H9 (cell line): ENCODE measurements at regions not wholly inside any gene's neighbourhood (a gene's known extent, or its start where the extent isn't known, plus 50 kb on each side); places are given as distances from the start of the nearest gene placed in this dataset.

ENCODE experiments used
- DNase-seq: peaks from one replicate; pipeline ENCODE4 v3.0.0-alpha.2; 2017
- H2AFZ ChIP-seq: one replicate; pipeline ENCODE4 v1.6.1; 2013; ENCODE audit warnings: mild to moderate bottlenecking, low read length, control low read depth, moderate library complexity
- H2AK5ac ChIP-seq: 2 replicates; pipeline ENCODE4 v1.6.1; 2013; ENCODE audit warnings: low read length, control low read depth, mixed read lengths; ENCODE audit not compliant: insufficient read length
- H2BK120ac ChIP-seq: one replicate; pipeline ENCODE4 v1.6.1; 2013; ENCODE audit warnings: low read depth, mild to moderate bottlenecking, low read length, control low read depth, inconsistent platforms; ENCODE audit not compliant: poor library complexity, severe bottlenecking
- H2BK12ac ChIP-seq: 2 replicates; pipeline ENCODE4 v1.6.1; 2013; ENCODE audit warnings: low read length, control low read depth, mixed read lengths, low read depth; ENCODE audit not compliant: insufficient read length
- H2BK15ac ChIP-seq: 2 replicates; pipeline ENCODE4 v1.6.1; 2013; ENCODE audit warnings: low read depth, low read length, control low read depth
- H2BK20ac ChIP-seq: one replicate; pipeline ENCODE4 v1.6.1; 2013; ENCODE audit warnings: low read depth, mild to moderate bottlenecking, low read length, control low read depth, inconsistent platforms; ENCODE audit not compliant: poor library complexity, severe bottlenecking
- H2BK5ac ChIP-seq: 2 replicates; pipeline ENCODE4 v1.6.1; 2013; ENCODE audit warnings: low read length, control low read depth, mixed read lengths; ENCODE audit not compliant: insufficient read length
- H3K14ac ChIP-seq: 2 replicates; pipeline ENCODE4 v1.6.1; 2013; ENCODE audit warnings: low read length, control low read depth; ENCODE audit not compliant: insufficient read depth
- H3K18ac ChIP-seq: 2 replicates; pipeline ENCODE4 v1.6.1; 2013; ENCODE audit warnings: low read depth, mild to moderate bottlenecking, mixed read lengths, low read length, control low read depth; ENCODE audit not compliant: insufficient read length
- H3K23ac ChIP-seq: 2 replicates; pipeline ENCODE4 v1.6.1; 2013; ENCODE audit warnings: low read length, control low read depth, mixed read lengths, low read depth; ENCODE audit not compliant: insufficient read length
- H3K23me2 ChIP-seq: 2 replicates; pipeline ENCODE4 v1.6.1; 2013; ENCODE audit warnings: low read depth, mild to moderate bottlenecking, mixed read lengths, low read length, control low read depth; ENCODE audit not compliant: insufficient read length, poor library complexity, severe bottlenecking
- H3K27ac ChIP-seq: 2 replicates; pipeline ENCODE4 v1.5.1; 2013; ENCODE audit warnings: low read length, control low read depth, mixed read lengths, low read depth; ENCODE audit not compliant: insufficient read length
- H3K27me3 ChIP-seq: 2 replicates; pipeline ENCODE4 v1.6.1; 2013; ENCODE audit warnings: low read length, control low read depth, inconsistent platforms; ENCODE audit not compliant: insufficient read depth
- H3K4ac ChIP-seq: 2 replicates; pipeline ENCODE4 v1.6.1; 2013; ENCODE audit warnings: low read depth, mild to moderate bottlenecking, control low read depth, inconsistent platforms, low read length, moderate library complexity
- H3K4me1 ChIP-seq: 2 replicates; pipeline ENCODE4 v1.6.1; 2013; ENCODE audit warnings: low read length, control low read depth, inconsistent platforms; ENCODE audit not compliant: insufficient read depth
- H3K4me2 ChIP-seq: 2 replicates; pipeline ENCODE4 v1.6.1; 2013; ENCODE audit warnings: low read length, control low read depth, mixed read lengths; ENCODE audit not compliant: insufficient read length, insufficient read depth
- H3K56ac ChIP-seq: 2 replicates; pipeline ENCODE4 v1.6.1; 2013; ENCODE audit warnings: low read depth, mild to moderate bottlenecking, mixed read lengths, low read length, control low read depth; ENCODE audit not compliant: insufficient read length
- H3K79me1 ChIP-seq: 2 replicates; pipeline ENCODE4 v1.6.1; 2013; ENCODE audit warnings: low read depth, mild to moderate bottlenecking, moderate library complexity, low read length, control low read depth, inconsistent platforms; ENCODE audit not compliant: insufficient read depth, poor library complexity, severe bottlenecking
- H3K79me2 ChIP-seq: 2 replicates; pipeline ENCODE4 v1.6.1; 2013; ENCODE audit warnings: low read length, control low read depth, inconsistent platforms; ENCODE audit not compliant: insufficient read depth
- H3K9ac ChIP-seq: 2 replicates; pipeline ENCODE4 v1.6.1; 2013; ENCODE audit warnings: low read length, control low read depth, mixed read lengths; ENCODE audit not compliant: insufficient read length; ENCODE audit errors: extremely low read depth
- H3K9me3 ChIP-seq: one replicate; pipeline ENCODE4 v1.6.1; 2013; ENCODE audit warnings: low read depth, low read length, inconsistent platforms; ENCODE audit not compliant: control insufficient read depth
- H3T11ph ChIP-seq: one replicate; pipeline ENCODE4 v1.6.1; 2013; ENCODE audit warnings: mild to moderate bottlenecking, low read length, control low read depth, inconsistent platforms
- H4K20me1 ChIP-seq: one replicate; pipeline ENCODE4 v1.6.1; 2013; ENCODE audit not compliant: control insufficient read depth, insufficient read length, insufficient read depth
- H4K5ac ChIP-seq: 2 replicates; pipeline ENCODE4 v1.6.1; 2013; ENCODE audit warnings: low read depth, mild to moderate bottlenecking, mixed read lengths, low read length, control low read depth; ENCODE audit not compliant: insufficient read length
- H4K8ac ChIP-seq: replicated peaks from 2 replicates; pipeline ENCODE4 v1.6.1; 2013; ENCODE audit warnings: low read length, control low read depth, mixed read lengths, low read depth; ENCODE audit not compliant: insufficient read length
- H4K91ac ChIP-seq: 2 replicates; pipeline ENCODE4 v1.6.1; 2013; ENCODE audit warnings: low read depth, mild to moderate bottlenecking, moderate library complexity, mixed read lengths, low read length, control low read depth; ENCODE audit not compliant: insufficient read length
- H3K27ac Mint-ChIP-seq, 3 experiments: 2 replicates in 2 of 3; 3 replicates in 1 of 3; pipeline ENCODE4 v1.8.0; 2020 to 2021; ENCODE audit warnings: mixed read lengths in 3 of 3, mild to moderate bottlenecking in 1 of 3, moderate library complexity in 1 of 3
- H3K27me3 Mint-ChIP-seq: 2 replicates; pipeline ENCODE4 v1.8.0; 2021; ENCODE audit warnings: low read depth, mild to moderate bottlenecking, moderate library complexity, mixed read lengths
- H3K36me3 Mint-ChIP-seq, 3 experiments: 2 replicates in 2 of 3; 3 replicates in 1 of 3; pipeline ENCODE4 v1.8.0; 2020 to 2021; ENCODE audit warnings: low read depth in 3 of 3, mixed read lengths in 3 of 3; ENCODE audit not compliant: insufficient read depth in 1 of 3
- H3K4me1 Mint-ChIP-seq, 2 experiments: 2 replicates each; pipeline ENCODE4 v1.8.0; 2020; ENCODE audit warnings: mixed read lengths in 2 of 2
- H3K4me3 Mint-ChIP-seq, 2 experiments: 2 replicates in 1 of 2; 3 replicates in 1 of 2; pipeline ENCODE4 v1.8.0; 2020 to 2021; ENCODE audit warnings: mild to moderate bottlenecking in 2 of 2, mixed read lengths in 2 of 2, moderate library complexity in 1 of 2
- H3K9me3 Mint-ChIP-seq, 2 experiments: 2 replicates in 1 of 2; 3 replicates in 1 of 2; pipeline ENCODE4 v1.8.0; 2020; ENCODE audit warnings: mild to moderate bottlenecking in 2 of 2, mixed read lengths in 2 of 2, moderate library complexity in 1 of 2
- CTCF ChIP-seq: fragments of 200-600 bp; sonication (generic); conservative IDR thresholded peaks from 3 replicates; pipeline ENCODE4 v1.8.0; 2021; ENCODE audit warnings: antibody characterized with exemption, mild to moderate bottlenecking
- WGBS: extraction: QIAGEN DNeasy Blood & Tissue Kit; methylation state at CpG from one replicate; pipeline ENCODE4 v1.1.7; 2013; ENCODE audit warnings: missing lambda C conversion rate, low lambda C conversion rate, mixed read lengths; ENCODE audit not compliant: insufficient read length; ENCODE audit errors: extremely low coverage; 5-methylcytosine and 5-hydroxymethylcytosine counted together

GRCh38 chr18:78805840-78806239, 173.8 kb upstream of the SALL3 start:
- H3K23ac ChIP-seq = no peak overlapping the region
- no peak overlapping the region for H4K5ac ChIP-seq
- no peak overlapping the region for H4K8ac ChIP-seq
- no peak overlapping the region for H2AK5ac ChIP-seq
- H3K14ac ChIP-seq = no peak overlapping the region
- no peak overlapping the region for H2AFZ ChIP-seq
- no peak overlapping the region for H2BK120ac ChIP-seq
- no peaks in the 10 kb centered on the region for H3K9me3 ChIP-seq
- Mint-ChIP-seq H3K27me3 (no peaks in the 10 kb centered on the region; the same call in 1 of the 2 replicates), H3K4me3 (no peak overlapping the region), H3K27ac (peak overlapping the region in 1 of 3 experiments; percentile 52; a peak in 1 of 7 replicates), H3K36me3 (peaks cover 0 to 11% (median 2%) of the 10 kb centered on the region in 3 experiments; a peak in 4 of 7 replicates), H3K9me3 (peaks cover 7% of the 10 kb centered on the region in 2 experiments), H3K4me1 (peaks cover 10 to 14% of the 10 kb centered on the region in 2 experiments; a peak in 3 of 4 replicates)
- no peak overlapping the region for H3K4me2 ChIP-seq
- no peak overlapping the region for H3K27ac ChIP-seq
- H3K9ac ChIP-seq = no peak overlapping the region
- no peaks in the 10 kb centered on the region for H3K23me2 ChIP-seq
- H3K79me1 ChIP-seq = no peaks in the 10 kb centered on the region
- no peak overlapping the region for H2BK15ac ChIP-seq
- H3K4ac ChIP-seq = no peak overlapping the region
- no peak overlapping the region for H2BK20ac ChIP-seq
- H3K79me2 ChIP-seq = no peaks in the 10 kb centered on the region
- no peak overlapping the region for H3T11ph ChIP-seq
- H2BK12ac ChIP-seq = no peak overlapping the region
- H2BK5ac ChIP-seq = no peak overlapping the region
- DNase-seq = no peak
- H3K4me1 ChIP-seq = no peaks in the 10 kb centered on the region
- H4K91ac ChIP-seq = no peak overlapping the region
- no peak for TF ChIP-seq CTCF
- H3K56ac ChIP-seq = no peak overlapping the region
- no peak overlapping the region for H3K18ac ChIP-seq
- H3K27me3 ChIP-seq = no peaks in the 10 kb centered on the region
- no peaks in the 10 kb centered on the region for H4K20me1 ChIP-seq
- WGBS = no CpG with 5 or more reads among the region's 8 CpGs
